ENCODE measurements at regions not wholly inside any gene's neighbourhood (a gene's known extent, or its start where the extent isn't known, plus 50 kb on each side); places are given as distances from the start of the nearest gene placed in this dataset.

DNA sequence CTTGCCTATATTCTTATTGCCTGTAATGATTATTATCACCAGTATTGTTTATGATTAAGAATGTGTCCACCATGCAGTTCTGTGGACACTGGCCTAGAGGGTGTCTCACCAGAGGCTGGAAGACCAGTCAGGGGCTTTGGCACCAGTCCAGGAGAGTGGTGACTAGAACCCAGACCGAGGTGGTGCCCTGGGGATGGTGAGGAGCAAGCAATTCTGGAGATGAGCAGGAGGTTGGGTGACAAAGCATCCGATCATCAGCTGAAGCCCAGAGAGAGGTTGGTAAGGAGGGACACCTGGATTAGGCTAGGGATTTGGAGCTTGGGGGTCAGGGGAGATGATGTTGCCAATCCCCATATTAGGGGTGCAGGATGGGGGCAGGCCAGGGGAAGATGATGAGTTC is 124.4 kb downstream of the EMX2 start:
- TF ChIP-seq PHF8 (conservative IDR thresholded peaks at IDR 0.05; ENCODE audit: low read depth, low read length) = no peak
- TF ChIP-seq TEAD4 (IDR thresholded peaks at IDR 0.05; ENCODE audit: low read depth, low read length) = no peak
- no peak for TF ChIP-seq EZH2 (IDR thresholded peaks at IDR 0.05; ENCODE audit: low read depth, low read length, severe bottlenecking)
- TF ChIP-seq, protein P1, sequence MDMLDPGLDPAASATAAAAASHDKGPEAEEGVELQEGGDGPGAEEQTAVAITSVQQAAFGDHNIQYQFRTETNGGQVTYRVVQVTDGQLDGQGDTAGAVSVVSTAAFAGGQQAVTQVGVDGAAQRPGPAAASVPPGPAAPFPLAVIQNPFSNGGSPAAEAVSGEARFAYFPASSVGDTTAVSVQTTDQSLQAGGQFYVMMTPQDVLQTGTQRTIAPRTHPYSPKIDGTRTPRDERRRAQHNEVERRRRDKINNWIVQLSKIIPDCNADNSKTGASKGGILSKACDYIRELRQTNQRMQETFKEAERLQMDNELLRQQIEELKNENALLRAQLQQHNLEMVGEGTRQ (IDR thresholded peaks at IDR 0.05; ENCODE audit: low read length) = no peak

Measured in H1 (cell line).